GM12878 (cell line): ENCODE measurements at regions not wholly inside any gene's neighbourhood (a gene's known extent, or its start where the extent isn't known, plus 50 kb on each side); places are given as distances from the start of the nearest gene placed in this dataset.

Experiments used
- ATAC-seq: fragments of 200-7000 bp; cut with Tn5 transposase; 3 replicates; pipeline ENCODE4 v1.9.1; 2020; ENCODE audit warnings: mild to moderate bottlenecking, moderate library complexity
- BruUV-seq: library from RNA; stranded (reverse); fragments of 400-500 nt; replicated peaks from 2 replicates; lab custom pipeline; 2021; lab: Mats Ljungman, UMichigan
- CTCF ChIA-PET: fragments of 300-600 bp; sonication (Branson Sonifier 250); formaldehyde crosslinking; extraction: SDS; loops from one replicate; lab custom pipeline; 2021; ENCODE audit warnings: inconsistent platforms; lab: Yijun Ruan, JAX
- POLR2A ChIA-PET: fragments of 350-600 bp; formaldehyde crosslinking; extraction: SDS; loops from one replicate; lab custom pipeline; 2021; ENCODE audit warnings: inconsistent platforms; lab: Charles Lee
- RAD21 ChIA-PET: fragments of 300-600 bp; sonication (Branson Sonifier 250); formaldehyde crosslinking; loops from one replicate; lab custom pipeline; 2023; ENCODE audit warnings: antibody characterized with exemption; ENCODE audit not compliant: unreplicated experiment; lab: Charles Lee
- SMC1A ChIA-PET: fragments of 300-600 bp; sonication (Branson Sonifier 250); formaldehyde crosslinking; loops from one replicate; lab custom pipeline; 2023; ENCODE audit not compliant: unreplicated experiment, uncharacterized antibody; lab: Charles Lee
- DNase-seq: peaks from one replicate; pipeline ENCODE4 v3.0.0-alpha.2; 2011; ENCODE audit warnings: low read depth, low spot score
- FAIRE-seq: peaks from 3 replicates; lab custom pipeline; 2011; peaks lifted over from hg19 to GRCh38; lab: Jason Lieb, UNC
- H2AFZ ChIP-seq: 2 replicates; pipeline ENCODE4 v1.6.0; 2011; ENCODE audit warnings: low read depth, low read length, control low read depth; ENCODE audit not compliant: control insufficient read depth
- H3K27ac ChIP-seq: 2 replicates; pipeline ENCODE4 v1.5.1; 2011; ENCODE audit warnings: control low read depth; ENCODE audit not compliant: control insufficient read depth, insufficient read depth
- H3K27me3 ChIP-seq, 2 experiments: replicated peaks in 1 of 2; 2 replicates each; pipeline versions ENCODE4 v1.6.0 to v1.6.1; 2011; ENCODE audit warnings: low read length in 1 of 2; ENCODE audit not compliant: control insufficient read depth in 2 of 2, insufficient read depth in 2 of 2
- H3K36me3 ChIP-seq, 2 experiments: 2 replicates each; pipeline ENCODE4 v1.5.1; 2011; ENCODE audit warnings: low read length in 1 of 2; ENCODE audit not compliant: control insufficient read depth in 2 of 2, insufficient read depth in 2 of 2
- H3K4me1 ChIP-seq: 2 replicates; pipeline ENCODE4 v1.6.1; 2011; ENCODE audit warnings: mild to moderate bottlenecking, low read length, moderate library complexity, mixed read lengths; ENCODE audit not compliant: control insufficient read depth, insufficient read depth
- H3K4me2 ChIP-seq: 2 replicates; pipeline ENCODE4 v1.6.0; 2011; ENCODE audit warnings: control low read depth; ENCODE audit not compliant: control insufficient read depth, insufficient read depth
- H3K4me3 ChIP-seq: fragments of 200-600 bp; sonication (generic); 2 replicates; pipeline ENCODE4 v1.5.1; 2016
- H3K79me2 ChIP-seq: 2 replicates; pipeline ENCODE4 v1.6.0; 2011; ENCODE audit warnings: low read length; ENCODE audit not compliant: control insufficient read depth, insufficient read depth
- H3K9ac ChIP-seq: 2 replicates; pipeline ENCODE4 v1.8.0; 2011; ENCODE audit warnings: low read length, control low read depth, mixed read lengths; ENCODE audit not compliant: control insufficient read depth, insufficient read depth
- H3K9me3 ChIP-seq: replicated peaks from 3 replicates; pipeline ENCODE4 v1.5.1; 2011; ENCODE audit warnings: mild to moderate bottlenecking, low read length; ENCODE audit not compliant: control insufficient read depth, insufficient read depth
- H4K20me1 ChIP-seq: 2 replicates; pipeline ENCODE4 v1.6.0; 2011; ENCODE audit not compliant: control insufficient read depth, insufficient read depth
- CBFB ChIP-seq: IDR thresholded peaks from 2 replicates; pipeline ENCODE4 v1.6.1; 2016; ENCODE audit warnings: antibody characterized with exemption, low read depth
- CBX3 ChIP-seq: fragments of 200-600 bp; sonication (generic); IDR thresholded peaks from 2 replicates; pipeline ENCODE4 v1.6.1; 2016; ENCODE audit warnings: low read depth, borderline replicate concordance
- E2F8 ChIP-seq: fragments of 450-650 bp; IDR thresholded peaks from 2 replicates; pipeline ENCODE4 v1.6.1; 2018; ENCODE audit warnings: mild to moderate bottlenecking, low read depth, moderate library complexity; ENCODE audit not compliant: partially characterized antibody
- RELA ChIP-seq: fragments of 450-650 bp; IDR thresholded peaks from 2 replicates; pipeline ENCODE4 v1.8.0; 2014; ENCODE audit warnings: borderline replicate concordance; ENCODE audit not compliant: partially characterized antibody
- RFX5 ChIP-seq: IDR thresholded peaks from 2 replicates; pipeline ENCODE4 v1.6.1; 2011; ENCODE audit warnings: low read depth, low read length, improper control_type of control experiment
- RUNX3 ChIP-seq: IDR thresholded peaks from 2 replicates; pipeline ENCODE4 v1.6.1; 2012; ENCODE audit warnings: low read length, inconsistent platforms
- SRF ChIP-seq, 2 experiments: IDR thresholded peaks; 2 replicates each; pipeline ENCODE4 v1.6.1; 2011; ENCODE audit warnings: low read depth in 2 of 2, low read length in 2 of 2, mild to moderate bottlenecking in 1 of 2, moderate library complexity in 1 of 2
- STAT1 ChIP-seq: fragments of 450-650 bp; conservative IDR thresholded peaks from 2 replicates; pipeline ENCODE4 v1.6.1; 2014; ENCODE audit warnings: antibody characterized with exemption, mild to moderate bottlenecking
- SUZ12 ChIP-seq: fragments of 200-600 bp; sonication (generic); IDR thresholded peaks from one replicate; pipeline ENCODE4 v1.6.1; 2018; ENCODE audit warnings: antibody characterized with exemption, mild to moderate bottlenecking; ENCODE audit not compliant: unreplicated experiment
- TCF7 ChIP-seq: IDR thresholded peaks from 2 replicates; pipeline ENCODE4 v1.6.1; 2014; ENCODE audit warnings: antibody characterized with exemption, borderline replicate concordance
- ZBTB4 ChIP-seq: fragments of 450-650 bp; formaldehyde crosslinking; IDR thresholded peaks from 2 replicates; pipeline ENCODE4 v1.4.0; 2022; ENCODE audit warnings: mild to moderate bottlenecking, moderate library complexity
- WGBS: methylation state at CpG from one replicate; pipeline ENCODE4 v1.1.6; 2016; ENCODE audit warnings: low lambda C conversion rate; ENCODE audit not compliant: insufficient replicate concordance, insufficient coverage; ENCODE audit errors: missing lambda C conversion rate; 5-methylcytosine and 5-hydroxymethylcytosine counted together
- in situ Hi-C: fragments of 300-500 bp; cut with MboI; formaldehyde crosslinking; loops from 9 replicates; pipeline ENCODE4 v1.14.3; 2018; ENCODE audit warnings: mixed read lengths
- intact Hi-C: fragments of 100-400 bp; cut with micrococcal nuclease; formaldehyde crosslinking; loops from one replicate; pipeline ENCODE4 v1.14.2; 2022; ENCODE audit not compliant: unreplicated experiment
- TF ChIP-seq, protein P1 (sequence below): fragments of 450-650 bp; IDR thresholded peaks from 2 replicates; pipeline ENCODE4 v1.6.1; 2017; ENCODE audit warnings: mild to moderate bottlenecking, low read depth, inconsistent platforms; ENCODE audit not compliant: poor library complexity, severe bottlenecking

DNA sequence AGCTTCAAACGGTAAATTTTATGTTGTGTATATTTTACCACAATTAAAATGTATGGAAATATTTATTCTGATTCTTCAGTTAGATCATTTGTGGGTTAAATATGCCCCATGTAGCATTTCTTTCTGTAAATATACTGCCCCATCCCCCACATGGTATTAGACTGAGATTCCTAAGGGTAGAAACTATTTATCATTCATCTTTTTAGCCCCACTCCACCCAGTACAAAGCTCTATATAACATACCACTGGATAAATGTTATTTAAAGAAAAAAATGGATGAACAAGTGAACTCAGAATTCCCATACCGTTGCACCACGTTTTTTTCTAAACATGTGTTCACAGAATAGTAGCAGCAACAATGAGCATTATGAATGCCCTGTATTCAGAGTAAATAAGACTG, 234.0 kb upstream of the IRF2BP2 start (continued):
- TF ChIP-seq RFX5 (no peak), E2F8 (no peak)

- no peak overlapping the region; the same call in none of the 2 replicates for H2AFZ ChIP-seq
- DNase-seq (peak; percentile 95), ATAC-seq (peak; percentile 74), FAIRE-seq (peak; percentile 70)
- TSS peak; percentile 93 for BruUV-seq
- peak overlapping the region; percentile 58 for H3K4me3 ChIP-seq
- no peaks in the 10 kb centered on the region for H3K36me3 ChIP-seq
- 0% methylated on average over 12 of the region's 12 CpGs for WGBS
- H3K27ac ChIP-seq = peak overlapping the region; percentile 97
- ChIA-PET RAD21 (interaction anchor here (0.8 to 10.5 kb wide), 31 partner anchors 10 to 344 kb away, joined by 3 to 155 read pairs (median 8); partner anchors contain the start of gene IRF2BP2), POLR2A (interaction anchor here (0.8 to 3.2 kb wide), 21 partner anchors 10 to 243 kb away, joined by 3 to 27 read pairs (median 5); no protein-coding TSS in a partner anchor), CTCF (interaction anchor here (0.7 to 3.0 kb wide), 9 partner anchors 38 to 241 kb away, joined by 3 to 21 read pairs (median 3); no protein-coding TSS in a partner anchor), SMC1A (interaction anchor here (0.8 to 14.0 kb wide), 36 partner anchors 8 to 343 kb away, joined by 3 to 143 read pairs (median 8); partner anchors contain the start of gene IRF2BP2)
- no peaks in the 10 kb centered on the region for H3K27me3 ChIP-seq
- peaks cover 57% of the 10 kb centered on the region for H3K4me1 ChIP-seq
- H3K4me2 ChIP-seq = peak overlapping the region; percentile 92
- H3K9ac ChIP-seq = peak overlapping the region; percentile 77
- intact Hi-C loops = loop anchor here (1.0 to 2.0 kb wide), 13 partner anchors 34 to 344 kb away; no protein-coding TSS in a partner anchor
- no peaks in the 10 kb centered on the region for H3K79me2 ChIP-seq
- H4K20me1 ChIP-seq = no peaks in the 10 kb centered on the region
- H3K9me3 ChIP-seq = no peaks in the 10 kb centered on the region
- in situ Hi-C loops = loop anchor here (5.0 to 25.0 kb wide), 5 partner anchors 106 to 341 kb away; partner anchors contain the start of gene IRF2BP2
- TF ChIP-seq SRF (IDR thresholded peaks at IDR 0.05; ENCODE audit: low read depth in 2 of 2, low read length in 2 of 2) = 0 out of 4 replicates have a peak, but pooled peaks of 1 of the 2 experiments have one; percentile 0
- TF ChIP-seq RELA = peak; percentile 78
- no peak for TF ChIP-seq SUZ12
- TF ChIP-seq CBFB = no peak
- no peak for TF ChIP-seq CBX3
- no peak for TF ChIP-seq STAT1
- peak; percentile 69 for TF ChIP-seq TCF7
- TF ChIP-seq ZBTB4 (CRISPR knock-in tag) = no peak
- TF ChIP-seq RUNX3 = peak; percentile 81
- TF ChIP-seq, protein P1, sequence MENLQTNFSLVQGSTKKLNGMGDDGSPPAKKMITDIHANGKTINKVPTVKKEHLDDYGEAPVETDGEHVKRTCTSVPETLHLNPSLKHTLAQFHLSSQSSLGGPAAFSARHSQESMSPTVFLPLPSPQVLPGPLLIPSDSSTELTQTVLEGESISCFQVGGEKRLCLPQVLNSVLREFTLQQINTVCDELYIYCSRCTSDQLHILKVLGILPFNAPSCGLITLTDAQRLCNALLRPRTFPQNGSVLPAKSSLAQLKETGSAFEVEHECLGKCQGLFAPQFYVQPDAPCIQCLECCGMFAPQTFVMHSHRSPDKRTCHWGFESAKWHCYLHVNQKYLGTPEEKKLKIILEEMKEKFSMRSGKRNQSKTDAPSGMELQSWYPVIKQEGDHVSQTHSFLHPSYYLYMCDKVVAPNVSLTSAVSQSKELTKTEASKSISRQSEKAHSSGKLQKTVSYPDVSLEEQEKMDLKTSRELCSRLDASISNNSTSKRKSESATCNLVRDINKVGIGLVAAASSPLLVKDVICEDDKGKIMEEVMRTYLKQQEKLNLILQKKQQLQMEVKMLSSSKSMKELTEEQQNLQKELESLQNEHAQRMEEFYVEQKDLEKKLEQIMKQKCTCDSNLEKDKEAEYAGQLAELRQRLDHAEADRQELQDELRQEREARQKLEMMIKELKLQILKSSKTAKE = peak; percentile 90
Observed at GRCh38 chr1:234842726-234843641, 233.0 kb upstream of the IRF2BP2 start.
